Trophoblast cell (in vitro differentiated cells and primary cell): ENCODE measurements at regions not wholly inside any gene's neighbourhood (a gene's known extent, or its start where the extent isn't known, plus 50 kb on each side); places are given as distances from the start of the nearest gene placed in this dataset.

ENCODE experiments used
- DNase-seq, 2 donors: peaks; one replicate each; pipeline ENCODE4 v3.0.0-alpha.2; 2016
- H2AFZ ChIP-seq: 2 replicates; pipeline ENCODE4 v1.6.1; 2013; ENCODE audit warnings: low read length, moderate library complexity, mild to moderate bottlenecking; ENCODE audit not compliant: insufficient read depth, poor library complexity
- H2AK5ac ChIP-seq: 2 replicates; pipeline ENCODE4 v1.6.1; 2013; ENCODE audit warnings: mild to moderate bottlenecking, low read length
- H2BK120ac ChIP-seq: 2 replicates; pipeline ENCODE4 v1.6.1; 2013; ENCODE audit warnings: low read length, mild to moderate bottlenecking, moderate library complexity; ENCODE audit not compliant: insufficient read depth, poor library complexity
- H2BK12ac ChIP-seq: 2 replicates; pipeline ENCODE4 v1.6.1; 2013; ENCODE audit warnings: mild to moderate bottlenecking, low read length, moderate library complexity
- H2BK5ac ChIP-seq: 2 replicates; pipeline ENCODE4 v1.6.1; 2013; ENCODE audit warnings: low read length, low read depth, moderate library complexity, mild to moderate bottlenecking; ENCODE audit not compliant: poor library complexity
- H3K14ac ChIP-seq: 2 replicates; pipeline ENCODE4 v1.6.1; 2013; ENCODE audit warnings: mild to moderate bottlenecking, low read length
- H3K18ac ChIP-seq: 2 replicates; pipeline ENCODE4 v1.6.1; 2013; ENCODE audit warnings: mild to moderate bottlenecking, low read length
- H3K23ac ChIP-seq: 2 replicates; pipeline ENCODE4 v1.6.1; 2013; ENCODE audit warnings: low read length
- H3K27ac ChIP-seq: 2 replicates; pipeline ENCODE4 v1.5.1; 2013; ENCODE audit warnings: low read depth, mild to moderate bottlenecking, inconsistent platforms, low read length, moderate library complexity
- H3K27me3 ChIP-seq: 2 replicates; pipeline ENCODE4 v1.6.1; 2013; ENCODE audit warnings: inconsistent platforms, mild to moderate bottlenecking, low read length, moderate library complexity; ENCODE audit not compliant: insufficient read depth
- H3K36me3 ChIP-seq, 2 experiments: 1 replicate in 1 of 2; 2 replicates in 1 of 2; pipeline ENCODE4 v1.6.1; 2013; ENCODE audit warnings: low read length in 2 of 2, mild to moderate bottlenecking in 2 of 2, moderate library complexity in 1 of 2; ENCODE audit not compliant: insufficient read depth in 2 of 2, control insufficient read depth in 1 of 2
- H3K4ac ChIP-seq: 2 replicates; pipeline ENCODE4 v1.6.1; 2013; ENCODE audit warnings: low read depth, mild to moderate bottlenecking, low read length, moderate library complexity
- H3K4me1 ChIP-seq, 2 experiments: 1 replicate in 1 of 2; 2 replicates in 1 of 2; pipeline ENCODE4 v1.6.1; 2013; ENCODE audit warnings: low read length in 2 of 2, mild to moderate bottlenecking in 2 of 2, moderate library complexity in 1 of 2; ENCODE audit not compliant: insufficient read depth in 2 of 2, control insufficient read depth in 1 of 2
- H3K4me2 ChIP-seq: 2 replicates; pipeline ENCODE4 v1.6.1; 2013; ENCODE audit warnings: inconsistent platforms, mild to moderate bottlenecking, low read length, moderate library complexity
- H3K4me3 ChIP-seq: 2 replicates; pipeline ENCODE4 v1.5.1; 2013; ENCODE audit warnings: mild to moderate bottlenecking, low read depth, low read length, inconsistent platforms
- H3K79me1 ChIP-seq: one replicate; pipeline ENCODE4 v1.6.1; 2013; ENCODE audit warnings: low read length
- H3K79me2 ChIP-seq: 2 replicates; pipeline ENCODE4 v1.6.1; 2013; ENCODE audit warnings: low read length, mild to moderate bottlenecking; ENCODE audit not compliant: control insufficient read depth, insufficient read depth, poor library complexity
- H3K9ac ChIP-seq: 2 replicates; pipeline ENCODE4 v1.6.1; 2013; ENCODE audit warnings: mild to moderate bottlenecking, low read length
- H3K9me3 ChIP-seq: 2 replicates; pipeline ENCODE4 v1.6.1; 2013; ENCODE audit warnings: low read depth, mild to moderate bottlenecking, control low read depth, inconsistent platforms, low read length; ENCODE audit not compliant: insufficient read depth
- H4K12ac ChIP-seq: 2 replicates; pipeline ENCODE4 v1.6.1; 2013; ENCODE audit warnings: low read depth, mild to moderate bottlenecking, low read length, moderate library complexity
- H4K8ac ChIP-seq: 2 replicates; pipeline ENCODE4 v1.6.1; 2013; ENCODE audit warnings: low read depth, mild to moderate bottlenecking, low read length, moderate library complexity
- H4K91ac ChIP-seq: one replicate; pipeline ENCODE4 v1.6.1; 2013; ENCODE audit warnings: low read depth, mild to moderate bottlenecking, low read length, moderate library complexity
- WGBS: extraction: QIAGEN DNeasy Blood & Tissue Kit; methylation state at CpG from one replicate; pipeline ENCODE4 v1.1.7; 2013; ENCODE audit warnings: missing lambda C conversion rate; ENCODE audit not compliant: insufficient read length, insufficient coverage; ENCODE audit errors: extremely low coverage; 5-methylcytosine and 5-hydroxymethylcytosine counted together

DNA sequence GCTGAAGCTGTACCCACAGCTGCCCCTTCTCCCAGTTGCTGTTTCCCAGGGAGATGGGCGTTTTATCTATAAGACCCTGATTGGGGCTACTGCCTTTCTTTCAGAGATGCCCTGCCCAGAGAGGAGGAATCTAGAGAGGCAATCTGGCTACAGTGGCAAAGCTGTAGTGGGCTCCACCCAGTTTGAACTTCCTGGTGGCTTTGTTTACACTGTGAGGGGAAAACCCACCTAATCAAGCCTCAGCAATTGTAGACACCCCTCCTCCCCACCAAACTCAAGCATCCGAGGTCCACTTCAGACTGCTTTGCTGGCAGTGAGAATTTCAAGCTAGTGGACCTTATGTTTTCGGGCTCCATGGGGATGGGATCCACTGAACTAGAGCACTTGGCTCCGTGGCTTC is 240.4 kb upstream of the AFF2 start:
- Histone ChIP-seq H3K79me1 (no peaks in the 10 kb centered on the region), H3K9ac (no peak overlapping the region), H3K79me2 (no peaks in the 10 kb centered on the region), H2BK5ac (no peak overlapping the region), H3K14ac (no peak overlapping the region), H3K23ac (no peak overlapping the region), H3K4me1 (no peaks in the 10 kb centered on the region), H3K27me3 (no peaks in the 10 kb centered on the region), H2AFZ (no peak overlapping the region), H2BK12ac (no peak overlapping the region), H2BK120ac (no peak overlapping the region), H4K91ac (no peak overlapping the region), H3K9me3 (no peaks in the 10 kb centered on the region), H3K27ac (no peak overlapping the region), H3K4me2 (no peak overlapping the region), H4K8ac (no peak overlapping the region), H3K36me3 (no peaks in the 10 kb centered on the region), H4K12ac (no peak overlapping the region), H3K4me3 (no peak overlapping the region), H3K4ac (no peak overlapping the region), H2AK5ac (no peak overlapping the region), H3K18ac (no peak overlapping the region)
- WGBS: no CpG with 5 or more reads among the region's 4 CpGs
- no peak for DNase-seq

DNA sequence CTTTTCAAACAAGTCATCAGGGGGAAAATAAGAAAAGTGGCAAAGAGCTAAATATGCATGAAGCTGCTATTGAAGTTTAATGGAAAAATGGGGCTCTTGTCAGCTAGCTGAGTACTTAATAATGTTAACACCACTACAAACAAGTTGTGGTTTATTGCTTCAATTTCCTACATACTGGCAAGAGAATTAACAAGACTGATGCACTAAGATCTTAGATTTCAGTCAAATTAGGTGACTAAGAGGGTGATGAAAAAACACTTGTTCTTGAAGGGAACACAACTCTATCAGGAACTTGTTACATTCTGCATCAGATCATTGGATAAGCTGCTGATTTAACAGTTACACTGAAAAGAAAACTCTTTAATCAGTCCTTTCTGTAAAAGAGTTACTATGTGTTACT is 234.6 kb upstream of the AFF2 start:
- Histone ChIP-seq H2BK120ac (no peak overlapping the region), H3K27me3 (no peaks in the 10 kb centered on the region), H2AFZ (no peak overlapping the region), H2BK5ac (no peak overlapping the region), H4K8ac (no peak overlapping the region), H3K36me3 (no peaks in the 10 kb centered on the region), H2BK12ac (no peak overlapping the region), H3K79me2 (no peaks in the 10 kb centered on the region), H3K18ac (no peak overlapping the region), H3K9me3 (no peaks in the 10 kb centered on the region), H3K4me2 (no peak overlapping the region), H4K12ac (no peak overlapping the region), H3K79me1 (no peaks in the 10 kb centered on the region), H3K4ac (no peak overlapping the region), H3K4me3 (no peak overlapping the region), H3K4me1 (no peaks in the 10 kb centered on the region), H3K23ac (no peak overlapping the region), H3K27ac (no peak overlapping the region), H3K9ac (no peak overlapping the region), H2AK5ac (no peak overlapping the region), H4K91ac (no peak overlapping the region), H3K14ac (no peak overlapping the region)
- DNase-seq: no peak

GRCh38 chrX:148268673-148269072 is 231.7 kb upstream of the AFF2 start:
- H3K27me3 ChIP-seq: no peaks in the 10 kb centered on the region
- H3K27ac ChIP-seq: no peak overlapping the region
- no CpG with 5 or more reads among the region's 1 CpG for WGBS
- no peak overlapping the region for H2BK120ac ChIP-seq
- no peak overlapping the region for H3K23ac ChIP-seq
- H4K91ac ChIP-seq: no peak overlapping the region
- no peak overlapping the region for H3K4me2 ChIP-seq
- no peak overlapping the region for H4K8ac ChIP-seq
- no peaks in the 10 kb centered on the region for H3K9me3 ChIP-seq
- no peak overlapping the region for H2BK12ac ChIP-seq
- H3K79me2 ChIP-seq: no peaks in the 10 kb centered on the region
- no peak overlapping the region for H3K9ac ChIP-seq
- no peak overlapping the region for H3K18ac ChIP-seq
- no peak overlapping the region for H3K14ac ChIP-seq
- H4K12ac ChIP-seq: no peak overlapping the region
- H2BK5ac ChIP-seq: no peak overlapping the region
- no peak overlapping the region for H2AFZ ChIP-seq
- DNase-seq: no peak
- no peaks in the 10 kb centered on the region for H3K36me3 ChIP-seq
- H2AK5ac ChIP-seq: no peak overlapping the region
- no peaks in the 10 kb centered on the region for H3K79me1 ChIP-seq
- H3K4me3 ChIP-seq: no peak overlapping the region
- no peaks in the 10 kb centered on the region for H3K4me1 ChIP-seq
- H3K4ac ChIP-seq: no peak overlapping the region

GRCh38 chrX:148269513-148269912 is 230.9 kb upstream of the AFF2 start:
- no peak overlapping the region for H2AFZ ChIP-seq
- no peak overlapping the region for H2BK5ac ChIP-seq
- no peaks in the 10 kb centered on the region for H3K9me3 ChIP-seq
- no peak overlapping the region for H2AK5ac ChIP-seq
- H2BK12ac ChIP-seq: no peak overlapping the region
- H3K4me1 ChIP-seq: no peaks in the 10 kb centered on the region
- no peaks in the 10 kb centered on the region for H3K79me1 ChIP-seq
- no peak overlapping the region for H3K9ac ChIP-seq
- H4K12ac ChIP-seq: no peak overlapping the region
- H3K4ac ChIP-seq: no peak overlapping the region
- no peak overlapping the region for H3K23ac ChIP-seq
- no peak overlapping the region for H3K4me3 ChIP-seq
- WGBS: no CpG with 5 or more reads among the region's 3 CpGs
- H3K79me2 ChIP-seq: no peaks in the 10 kb centered on the region
- no peak overlapping the region for H3K14ac ChIP-seq
- no peak for DNase-seq
- no peak overlapping the region for H3K18ac ChIP-seq
- no peak overlapping the region for H3K4me2 ChIP-seq
- no peaks in the 10 kb centered on the region for H3K27me3 ChIP-seq
- no peak overlapping the region for H3K27ac ChIP-seq
- H4K8ac ChIP-seq: no peak overlapping the region
- H2BK120ac ChIP-seq: no peak overlapping the region
- no peak overlapping the region for H4K91ac ChIP-seq
- no peaks in the 10 kb centered on the region for H3K36me3 ChIP-seq

DNA sequence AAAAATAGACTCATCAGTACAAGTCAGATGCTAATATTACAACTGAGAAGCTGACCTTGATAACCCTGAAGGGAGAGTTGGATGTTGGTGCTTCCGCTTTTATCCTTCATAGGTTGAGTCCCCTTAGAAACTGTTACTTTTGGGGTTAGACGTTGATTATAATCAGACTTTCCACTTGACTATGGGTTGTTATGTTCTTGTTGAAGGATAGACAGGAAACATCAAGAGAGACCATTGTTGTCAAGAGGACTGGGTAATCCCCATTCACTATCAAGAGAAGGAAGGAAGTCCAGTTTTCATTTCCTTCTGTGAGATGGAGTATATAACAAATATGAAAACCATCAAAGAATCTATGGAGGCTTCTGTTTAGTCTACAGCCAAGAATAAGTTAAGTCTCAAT is 229.9 kb upstream of the AFF2 start:
- H3K23ac ChIP-seq: no peak overlapping the region
- H2BK5ac ChIP-seq: no peak overlapping the region
- WGBS: no CpG with 5 or more reads among the region's 2 CpGs
- H3K4me3 ChIP-seq: no peak overlapping the region
- H3K9ac ChIP-seq: no peak overlapping the region
- H2BK12ac ChIP-seq: no peak overlapping the region
- no peak overlapping the region for H3K4me2 ChIP-seq
- H3K4me1 ChIP-seq: no peaks in the 10 kb centered on the region
- H3K79me2 ChIP-seq: no peaks in the 10 kb centered on the region
- H3K36me3 ChIP-seq: no peaks in the 10 kb centered on the region
- H3K14ac ChIP-seq: no peak overlapping the region
- DNase-seq: no peak
- H3K9me3 ChIP-seq: no peaks in the 10 kb centered on the region
- no peak overlapping the region for H4K12ac ChIP-seq
- H3K4ac ChIP-seq: no peak overlapping the region
- H3K27ac ChIP-seq: no peak overlapping the region
- no peak overlapping the region for H2AK5ac ChIP-seq
- H3K27me3 ChIP-seq: no peaks in the 10 kb centered on the region
- H4K91ac ChIP-seq: no peak overlapping the region
- no peak overlapping the region for H3K18ac ChIP-seq
- H2AFZ ChIP-seq: no peak overlapping the region
- no peaks in the 10 kb centered on the region for H3K79me1 ChIP-seq
- H4K8ac ChIP-seq: no peak overlapping the region
- no peak overlapping the region for H2BK120ac ChIP-seq
